GM21825 (cell line): ENCODE measurements at regions not wholly inside any gene's neighbourhood (a gene's known extent, or its start where the extent isn't known, plus 50 kb on each side); places are given as distances from the start of the nearest gene placed in this dataset.

Experiments used
- ATAC-seq: cut with Tn5 transposase; IDR thresholded peaks from one replicate; pipeline ENCODE4 v1.9.1; 2021; ENCODE audit warnings: mild to moderate bottlenecking, moderate library complexity; ENCODE audit not compliant: unreplicated experiment

DNA sequence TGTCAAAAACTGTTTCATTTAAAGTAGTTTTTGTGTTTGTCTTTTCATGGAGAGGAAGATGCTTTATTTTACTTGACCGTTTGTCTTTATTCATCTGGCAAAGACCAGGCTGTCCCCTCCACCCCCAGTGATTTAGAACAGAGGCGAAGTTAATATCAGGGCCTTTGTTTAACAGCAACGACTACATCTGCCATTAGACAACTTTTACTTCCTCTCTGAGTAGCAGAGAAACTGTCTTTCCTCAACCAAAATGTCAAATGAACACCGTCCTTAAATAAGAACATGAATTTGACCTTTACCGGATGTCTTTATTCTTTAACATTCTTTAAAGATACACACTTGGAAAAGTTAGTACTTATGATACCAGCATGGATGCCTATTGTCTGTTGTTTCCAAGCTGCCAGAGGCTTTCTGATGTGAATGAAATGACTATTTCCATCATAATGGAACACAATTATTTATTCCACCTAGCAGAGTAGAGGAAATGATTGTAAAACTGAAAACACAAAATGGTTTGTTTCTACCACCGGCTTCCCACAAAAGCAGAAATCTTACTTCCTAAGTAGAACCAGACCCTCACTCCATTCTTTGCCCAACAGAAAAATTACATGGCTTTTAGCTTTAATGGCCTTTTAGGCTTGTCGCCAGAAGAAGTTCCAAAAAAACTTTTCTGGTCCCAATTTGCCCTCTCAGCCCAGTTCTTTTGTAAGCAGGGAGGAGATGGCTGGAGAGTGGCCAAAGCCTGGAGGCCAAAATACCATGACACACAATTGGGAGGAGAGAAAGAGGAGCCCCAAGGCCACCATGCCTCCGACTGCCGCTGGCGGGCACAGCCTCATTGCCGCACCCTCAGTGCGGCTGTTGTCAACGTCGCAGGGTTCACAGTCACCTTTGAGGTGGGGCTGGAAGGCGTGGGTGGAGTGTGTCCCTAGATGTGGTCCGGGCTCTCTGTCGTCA, 168.5 kb downstream of the TEX36 start:
- ATAC-seq: no peak

DNA sequence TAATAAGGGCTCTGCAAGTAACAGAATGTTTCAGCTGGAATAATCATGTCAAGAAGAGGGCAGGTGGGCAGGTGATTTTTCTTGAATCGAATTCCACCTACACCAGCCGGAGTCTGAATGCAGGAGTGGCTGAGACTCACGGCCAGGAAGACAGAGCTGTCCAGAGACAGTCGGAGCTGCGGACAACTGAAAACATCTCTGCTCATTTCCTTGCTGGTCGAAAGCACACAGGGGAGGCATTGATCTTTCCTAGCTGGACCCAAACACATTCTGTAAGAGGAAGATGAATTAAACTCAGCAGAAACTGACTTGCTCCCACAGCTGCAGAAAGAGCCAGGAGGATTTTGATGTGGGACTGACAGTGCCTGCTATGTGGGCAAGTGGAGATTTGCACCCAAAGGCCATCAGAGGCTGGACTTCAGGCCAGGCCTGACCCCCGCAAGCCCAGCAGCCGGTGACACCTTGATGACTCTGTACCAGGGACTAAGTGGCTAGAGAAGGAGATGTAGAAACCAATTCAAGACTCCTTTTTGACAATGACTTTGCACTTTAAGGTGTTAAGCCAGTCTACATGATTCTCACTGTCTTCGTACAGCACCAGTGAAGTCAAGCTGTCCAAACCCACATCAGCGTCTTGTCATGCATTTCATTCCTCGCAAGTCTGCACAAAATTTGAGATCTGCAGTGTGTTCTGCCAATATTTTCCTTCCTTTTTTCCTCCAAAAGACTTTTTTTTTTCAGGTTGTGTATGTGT, 169.4 kb downstream of the TEX36 start:
- ATAC-seq: no peak

DNA sequence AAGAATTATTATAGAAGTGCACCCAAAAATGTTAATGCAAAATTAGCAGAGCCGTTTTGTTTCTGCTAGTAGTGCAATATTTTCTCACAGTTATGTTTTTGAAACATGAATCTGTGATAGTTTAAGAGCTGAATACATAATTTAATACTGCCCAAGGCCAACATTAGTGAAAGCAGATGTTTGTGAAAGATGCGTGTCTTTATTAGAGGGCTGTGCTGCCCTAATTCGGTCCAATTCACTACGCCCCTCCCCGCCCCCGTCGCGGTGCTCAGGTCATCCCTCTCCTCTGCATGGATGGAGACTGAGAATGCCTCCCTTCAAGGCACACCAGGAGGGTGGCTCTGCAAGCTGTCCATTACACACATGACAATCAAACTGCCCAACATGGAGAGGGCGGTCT, 172.0 kb downstream of the TEX36 start:
- ATAC-seq: no peak

DNA sequence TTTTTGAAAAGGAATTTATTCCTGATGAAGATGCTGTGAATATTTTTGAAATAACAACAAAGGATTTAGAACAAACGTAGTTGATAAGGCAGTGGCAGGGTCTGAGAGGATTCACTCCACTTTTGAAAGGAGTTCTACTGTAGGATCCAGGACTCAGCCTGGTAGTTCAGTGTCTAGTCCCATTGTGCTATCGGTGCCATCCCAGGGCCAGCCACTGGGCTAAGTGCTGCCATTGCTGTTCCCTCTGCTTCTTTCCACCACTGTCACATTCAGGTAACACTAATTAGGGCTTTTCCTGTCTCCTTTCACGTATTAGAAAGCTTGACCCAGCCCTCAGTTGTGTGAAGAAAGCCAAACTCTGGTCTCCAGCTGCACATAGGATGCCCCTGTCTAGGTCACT, 177.3 kb downstream of the TEX36 start:
- no peak for ATAC-seq

DNA sequence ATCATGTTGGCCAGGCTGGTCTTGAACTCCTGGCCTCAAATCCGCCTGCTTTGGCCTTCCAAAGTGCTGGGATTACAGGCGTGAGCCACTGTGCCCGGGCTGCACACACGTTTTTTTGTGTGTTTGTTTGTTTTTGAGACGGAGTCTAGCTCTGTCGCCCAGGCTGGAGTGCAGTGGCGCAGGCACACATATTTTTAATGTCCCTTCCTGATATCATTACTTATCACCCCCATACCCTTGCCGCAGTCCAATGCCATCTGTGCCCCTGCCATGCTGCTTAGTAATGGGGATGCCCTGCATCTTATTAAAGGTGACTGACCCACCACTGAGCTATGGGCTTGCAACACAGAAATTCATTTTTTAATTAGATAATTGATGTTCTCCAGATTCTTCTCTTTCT, 180.7 kb downstream of the TEX36 start:
- ATAC-seq: no peak

DNA sequence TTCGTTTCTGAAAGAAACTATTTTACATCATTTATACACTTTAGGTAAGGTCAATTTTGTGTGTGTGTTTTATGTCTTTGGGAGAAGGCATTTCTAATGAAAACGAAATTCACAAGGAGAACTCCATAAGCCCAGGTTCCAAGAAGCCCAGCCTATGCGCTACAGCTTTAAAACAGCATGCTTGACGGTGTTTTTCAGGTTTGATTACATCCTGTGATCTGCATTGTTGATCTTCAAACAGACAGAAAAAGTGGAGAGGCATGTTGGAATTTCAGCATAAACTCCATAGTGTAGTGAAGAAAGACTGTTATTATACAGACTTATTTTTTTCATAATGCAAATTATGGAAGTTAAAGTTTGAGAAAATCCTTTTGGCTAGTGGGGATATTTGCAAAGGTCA, 187.6 kb downstream of the TEX36 start:
- no peak for ATAC-seq

DNA sequence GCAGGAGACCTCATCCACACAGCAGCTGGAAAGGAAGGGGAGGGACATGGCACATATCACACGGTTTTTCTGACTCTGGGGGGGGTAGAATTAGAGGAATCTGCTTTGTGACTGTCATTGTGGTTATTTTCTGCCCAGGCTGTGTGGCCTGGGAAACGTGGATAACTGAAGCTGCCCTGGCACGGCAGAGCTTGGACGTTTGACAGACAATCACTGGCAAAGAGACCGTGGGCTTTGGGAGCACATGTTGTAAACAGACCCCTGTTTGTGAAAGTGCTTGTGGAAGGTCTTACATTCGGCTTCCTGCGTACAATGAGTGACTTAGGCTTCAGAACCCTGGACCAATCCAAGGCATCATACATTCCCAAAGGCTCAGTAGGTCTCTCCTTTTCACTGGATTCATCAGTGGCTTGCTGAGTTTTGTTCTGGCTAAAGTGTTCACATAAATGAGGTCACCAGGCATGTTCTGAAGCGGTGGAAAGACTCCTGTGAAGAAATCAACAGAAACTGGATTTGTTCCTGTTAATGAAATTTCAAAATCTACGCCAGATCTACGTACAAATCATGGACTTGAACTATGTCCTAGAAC, 188.2 kb downstream of the TEX36 start:
- no peak for ATAC-seq

DNA sequence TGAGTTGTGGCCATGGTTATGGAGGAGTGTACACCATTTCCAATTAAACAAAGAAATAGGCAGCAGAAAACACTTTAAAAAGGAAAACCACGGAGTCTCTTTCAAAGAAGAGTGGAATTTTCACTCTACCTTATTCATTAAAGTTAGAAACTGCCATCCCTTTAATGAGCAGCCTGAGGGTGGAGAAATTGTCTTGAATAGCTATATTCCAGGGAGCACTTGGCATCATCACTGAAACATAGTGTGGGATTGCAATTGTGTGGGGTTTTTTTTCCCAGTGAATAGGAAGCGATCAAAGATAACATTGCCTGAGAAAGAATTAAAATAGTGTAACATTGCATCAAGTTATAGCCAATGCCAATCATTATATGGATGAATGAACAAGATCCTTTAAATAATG, 191.6 kb downstream of the TEX36 start:
- no peak for ATAC-seq

DNA sequence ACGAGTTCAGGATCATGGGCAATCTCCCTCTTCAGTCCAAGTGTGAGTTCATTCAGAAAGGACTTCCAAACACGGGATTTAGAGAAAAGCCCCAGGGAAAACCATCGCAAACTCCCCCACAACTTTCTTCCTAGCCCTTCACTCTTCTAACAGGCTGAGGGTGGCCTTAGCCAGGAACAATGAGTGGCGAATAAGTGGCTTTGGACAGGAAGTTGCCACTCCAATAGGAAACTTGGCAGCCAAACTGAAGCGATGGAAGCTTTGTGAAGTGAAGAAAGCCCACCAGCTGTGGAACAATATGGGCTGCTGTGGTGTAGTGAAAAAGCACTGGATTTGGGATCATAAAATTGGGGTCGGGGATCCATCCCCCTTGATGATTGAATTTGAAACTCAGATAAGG, 193.2 kb downstream of the TEX36 start:
- no peak for ATAC-seq

DNA sequence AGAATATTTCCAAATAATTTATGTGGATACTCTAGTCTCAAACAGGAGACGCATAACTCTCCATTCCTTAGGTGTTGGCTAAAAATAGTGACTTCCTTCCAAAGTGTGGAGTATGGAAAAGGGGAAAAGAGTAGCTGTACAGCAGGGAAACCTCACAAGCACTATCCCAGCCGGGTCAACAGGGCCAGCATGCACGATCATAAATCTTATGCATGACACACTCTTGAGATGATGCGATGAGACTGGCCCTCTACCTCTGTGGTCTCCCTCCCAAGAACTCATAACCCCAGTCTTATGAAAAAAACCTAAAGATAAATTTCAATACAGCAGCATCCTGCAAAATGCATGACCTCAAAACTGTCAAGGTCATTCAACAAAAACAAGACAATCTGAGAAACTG, 197.3 kb downstream of the TEX36 start:
- no peak for ATAC-seq

DNA sequence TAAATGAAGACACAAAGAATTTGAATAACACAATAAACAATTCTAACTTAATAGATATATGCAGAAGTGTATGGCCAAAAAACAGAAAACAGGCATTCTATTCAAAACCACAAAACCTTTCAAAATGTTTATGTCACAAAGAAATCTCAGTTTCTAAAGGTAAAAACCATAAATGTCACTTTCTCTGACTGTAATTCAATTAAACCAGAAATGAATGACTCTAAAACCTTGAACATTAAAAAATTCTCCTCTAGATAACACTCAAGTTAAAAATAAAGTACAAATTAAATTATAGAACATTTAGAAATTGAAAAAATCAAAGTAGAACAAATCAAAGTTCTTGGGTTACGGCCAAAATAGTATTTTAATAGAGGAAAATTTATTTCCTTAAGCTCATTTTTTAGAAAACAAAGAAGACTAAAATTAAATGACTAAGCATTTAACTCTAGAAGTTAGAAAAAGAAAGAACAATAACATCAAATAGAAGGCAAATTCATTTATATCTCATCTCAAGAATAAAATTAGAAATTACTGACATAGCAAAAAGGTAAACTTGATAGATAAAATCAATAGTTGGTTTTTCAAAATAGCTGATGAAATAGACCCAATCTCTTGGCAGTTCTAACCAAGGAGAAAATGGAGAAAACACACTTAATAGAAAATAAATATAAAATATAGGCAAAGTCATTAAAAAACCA, 198.8 kb downstream of the TEX36 start:
- no peak for ATAC-seq

DNA sequence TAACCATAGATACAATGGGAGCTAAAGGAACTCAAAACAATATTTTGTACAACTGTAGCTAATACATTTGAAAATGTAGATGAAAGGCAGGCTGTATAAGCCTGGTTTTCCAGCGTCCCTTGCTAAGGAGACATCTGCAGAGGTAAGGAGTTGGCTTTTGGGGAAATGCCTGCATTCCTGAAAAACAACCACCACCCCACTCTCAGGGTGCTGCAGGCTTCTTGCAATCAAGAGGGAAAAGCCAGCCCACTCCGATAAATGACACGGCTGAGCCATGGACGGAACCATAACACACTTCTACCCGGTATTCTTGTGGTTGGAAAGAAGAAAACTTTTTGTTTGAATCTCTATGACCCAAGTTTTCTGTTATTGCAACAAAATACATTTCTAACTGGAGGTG, 200.3 kb downstream of the TEX36 start:
- no peak for ATAC-seq

DNA sequence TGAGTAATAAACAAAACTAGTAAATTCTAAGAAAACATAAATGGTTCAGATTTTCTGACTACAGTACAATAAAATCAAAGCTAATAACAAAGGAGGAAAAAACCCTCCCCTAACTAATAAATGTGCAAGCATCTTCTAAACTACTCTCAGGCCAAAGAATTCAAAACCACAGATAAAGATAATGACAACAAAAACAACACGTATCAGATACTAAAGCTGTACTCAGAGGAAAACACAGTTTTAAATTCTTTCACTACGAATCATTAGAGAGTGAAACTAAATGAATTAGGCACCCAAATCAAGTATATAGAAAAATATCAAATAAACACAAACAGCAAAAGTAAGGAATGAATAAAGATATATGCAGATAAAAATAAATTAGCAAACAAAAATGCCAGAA, 200.9 kb downstream of the TEX36 start:
- no peak for ATAC-seq

DNA sequence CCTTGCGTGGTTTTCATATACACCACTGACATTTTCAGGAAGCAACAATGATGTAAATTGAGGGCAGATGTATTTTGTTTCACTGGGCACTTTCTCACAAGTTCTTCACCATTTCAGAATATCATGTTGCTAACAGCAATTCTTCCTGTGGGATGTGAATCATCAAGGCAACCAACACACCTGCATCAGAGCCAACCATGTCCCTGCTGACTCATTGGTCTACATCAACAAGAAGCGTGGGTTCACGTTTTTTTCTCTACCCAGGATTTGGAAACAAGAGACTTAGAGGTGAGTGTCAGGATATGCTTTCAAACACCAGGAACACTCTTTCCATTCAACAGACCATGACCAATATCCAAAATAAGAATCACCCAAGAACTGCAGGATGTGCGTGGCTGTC, 203.9 kb downstream of the TEX36 start:
- ATAC-seq: no peak

DNA sequence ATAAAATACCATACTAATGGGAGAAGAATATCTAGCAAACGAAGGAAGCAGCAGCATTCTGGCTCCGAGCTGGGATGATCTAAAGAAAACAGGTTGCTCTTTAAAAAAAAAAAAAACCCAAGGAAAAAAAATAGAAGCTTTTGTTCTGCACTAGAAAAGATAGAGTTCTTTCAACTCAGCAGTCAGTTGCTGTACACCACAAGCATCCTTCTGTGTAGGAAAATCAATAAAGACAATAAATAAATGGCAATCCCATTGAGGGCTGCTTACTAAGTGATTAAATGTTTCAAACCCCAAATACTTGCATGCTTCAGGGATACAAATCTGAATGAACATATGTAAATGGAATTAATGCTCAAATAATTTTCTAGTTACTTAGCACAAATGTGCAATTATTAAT, 207.1 kb downstream of the TEX36 start:
- ATAC-seq: no peak

DNA sequence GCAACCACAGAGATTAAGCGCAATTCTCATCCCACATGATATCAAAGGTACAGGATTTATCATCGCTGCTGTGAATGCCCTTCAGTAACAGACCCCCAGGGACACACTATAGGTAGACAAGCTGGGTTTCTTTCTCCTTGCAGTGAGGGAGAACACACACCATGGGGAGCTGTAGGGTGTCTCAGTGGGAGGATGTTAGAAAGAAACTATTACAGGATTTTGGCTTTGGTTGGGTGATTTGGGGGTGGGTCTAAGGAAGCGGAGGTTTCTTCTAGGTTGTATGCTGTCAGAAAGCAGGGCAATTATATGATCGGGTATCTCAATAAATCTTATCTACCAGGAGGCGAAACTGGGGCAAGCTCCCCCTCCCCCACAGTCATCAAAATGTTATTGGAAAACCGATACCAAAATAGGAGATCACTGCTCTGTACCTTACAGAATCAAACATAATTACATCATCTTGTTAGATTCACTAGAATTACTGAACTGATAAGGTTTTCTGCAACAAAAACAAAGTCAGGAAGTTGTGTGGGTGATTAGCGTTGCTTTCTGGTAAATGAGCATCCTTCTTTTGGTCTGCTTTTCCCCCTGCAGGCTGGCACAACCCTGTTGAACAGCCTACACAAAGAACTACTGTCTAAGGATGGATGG, 209.7 kb downstream of the TEX36 start:
- ATAC-seq: no peak

DNA sequence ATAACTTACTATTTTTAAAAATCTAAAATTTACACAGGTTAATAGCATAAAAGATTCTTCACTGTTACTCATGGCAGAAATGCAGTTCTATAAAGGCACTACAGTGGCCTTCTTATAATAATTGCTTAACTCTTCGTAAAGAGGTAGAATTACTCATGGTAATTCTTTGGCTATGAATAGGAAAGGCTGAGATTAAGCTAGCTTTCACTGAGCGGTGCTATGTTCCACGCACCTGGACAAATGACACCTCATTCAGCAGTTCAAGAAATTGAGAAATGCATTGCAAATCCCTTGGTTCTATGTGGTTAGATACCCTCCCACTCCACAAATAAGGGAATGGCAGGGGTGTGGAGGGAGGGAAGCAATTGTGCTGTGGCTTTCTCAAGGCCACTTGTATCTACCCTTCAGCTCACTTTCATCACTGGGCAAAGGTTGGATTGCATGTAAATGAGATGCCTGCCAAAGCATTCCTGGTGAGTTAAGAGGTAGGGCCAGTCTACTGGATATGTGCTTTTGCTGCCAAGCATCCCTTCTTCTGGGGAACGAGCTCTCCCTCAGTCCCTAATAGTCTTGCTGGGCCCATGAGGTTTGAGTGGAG, 210.9 kb downstream of the TEX36 start:
- no peak for ATAC-seq

DNA sequence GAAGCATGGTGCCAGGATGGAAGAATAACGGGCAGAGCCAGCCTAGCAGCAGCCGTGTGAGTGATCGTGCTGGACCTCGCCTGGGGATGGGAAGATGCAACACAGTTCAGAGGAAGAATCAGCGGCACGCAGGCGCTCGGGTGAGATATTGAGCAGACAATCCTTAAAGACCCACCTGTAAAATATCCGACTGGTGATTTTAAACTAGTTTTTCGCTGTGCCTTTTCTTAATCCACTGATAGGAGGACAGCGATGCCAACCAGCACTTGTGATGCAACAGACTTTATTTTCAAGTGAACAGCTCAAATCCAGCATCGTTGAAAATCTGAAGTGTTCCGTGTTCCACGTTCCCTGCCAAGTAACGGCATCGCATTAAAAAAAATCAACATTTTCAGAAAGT, 214.7 kb downstream of the TEX36 start:
- ATAC-seq: no peak

DNA sequence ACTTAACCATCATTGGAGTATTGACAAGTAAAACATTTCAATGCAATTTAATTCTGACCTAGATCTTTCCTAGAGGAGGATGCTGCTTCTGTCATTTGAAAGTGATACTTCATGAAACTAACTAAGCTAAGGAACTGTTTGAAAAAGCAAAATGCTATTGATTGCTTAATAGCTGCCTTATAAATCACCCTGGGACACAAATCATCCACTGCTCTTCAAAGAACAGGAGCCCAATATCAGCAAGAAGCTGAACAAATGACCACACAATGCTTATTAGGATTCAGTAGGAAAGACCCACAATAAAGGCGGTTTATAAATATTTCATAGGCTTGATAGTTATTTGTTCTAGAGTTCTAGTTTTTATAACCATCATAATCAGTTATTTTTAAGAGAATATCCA, 216.3 kb downstream of the TEX36 start:
- ATAC-seq: no peak

DNA sequence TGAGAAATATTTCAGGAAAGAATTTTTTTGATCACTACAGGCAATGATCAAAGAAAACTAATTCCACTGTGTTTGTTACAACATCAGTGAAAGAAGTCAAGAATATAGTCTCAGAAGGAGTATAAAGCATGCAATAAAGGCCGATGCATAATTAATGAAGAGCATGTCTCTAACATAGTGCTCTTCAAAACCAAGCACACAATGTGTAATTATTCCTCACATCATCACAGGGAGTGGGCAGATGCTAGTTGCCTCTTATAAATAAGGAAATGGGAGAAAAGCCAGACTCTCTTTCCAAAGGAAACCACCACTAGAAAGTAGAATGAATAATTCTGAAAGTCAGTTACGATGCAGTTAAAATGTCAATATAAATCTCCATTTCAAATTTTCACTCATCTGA, 220.1 kb downstream of the TEX36 start:
- no peak for ATAC-seq
